ENCODE measurements at regions not wholly inside any gene's neighbourhood (a gene's known extent, or its start where the extent isn't known, plus 50 kb on each side); places are given as distances from the start of the nearest gene placed in this dataset.
"Not testable (repeated sequence)": the region's sequence is repeated elsewhere in the genome, so short reads cannot be mapped to it uniquely, and the experiment has no call there.

DNA sequence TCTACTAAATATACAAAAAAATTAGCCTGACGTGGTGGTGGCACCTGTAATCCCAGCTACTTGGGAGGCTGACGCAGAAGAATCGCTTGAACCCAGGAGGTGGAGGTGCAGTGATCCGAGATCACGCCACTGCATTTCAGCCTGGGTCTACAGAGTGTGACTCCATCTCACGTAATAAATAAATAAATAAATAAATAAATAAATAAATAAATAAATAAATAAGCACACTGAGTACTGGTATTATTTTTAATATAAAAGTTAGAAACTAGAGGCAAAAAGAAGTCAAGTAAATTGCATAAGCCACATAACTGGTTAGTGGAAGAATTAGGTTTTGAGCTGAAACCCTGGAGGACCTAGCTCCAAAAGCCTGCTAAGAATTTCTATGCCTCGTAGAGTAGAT lies 1262.7 kb upstream of the PABPC4L start:
- DNase-seq (ENCODE audit: low read depth in 4 of 4, low spot score in 3 of 4) = no peak

DNA sequence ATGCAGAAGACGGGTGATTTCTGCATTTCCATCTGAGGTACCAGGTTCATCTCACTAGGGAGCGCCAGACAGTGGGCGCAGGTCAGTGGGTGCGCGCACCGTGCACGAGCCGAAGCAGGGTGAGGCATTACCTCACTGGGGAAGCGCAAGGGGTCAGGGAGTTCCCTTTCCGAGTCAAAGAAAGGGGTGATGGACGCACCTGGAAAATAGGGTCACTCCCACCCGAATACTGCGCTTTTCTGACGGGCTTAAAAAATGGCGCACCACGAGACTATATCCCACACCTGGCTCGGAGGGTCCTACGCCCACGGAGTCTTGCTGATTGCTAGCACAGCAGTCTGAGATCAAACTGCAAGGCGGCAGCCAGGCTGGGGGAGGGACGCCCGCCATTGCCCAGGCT lies 1246.0 kb upstream of the PABPC4L start:
- DNase-seq (ENCODE audit: low read depth in 4 of 4, low spot score in 3 of 4) = not testable (repeated sequence)

DNA sequence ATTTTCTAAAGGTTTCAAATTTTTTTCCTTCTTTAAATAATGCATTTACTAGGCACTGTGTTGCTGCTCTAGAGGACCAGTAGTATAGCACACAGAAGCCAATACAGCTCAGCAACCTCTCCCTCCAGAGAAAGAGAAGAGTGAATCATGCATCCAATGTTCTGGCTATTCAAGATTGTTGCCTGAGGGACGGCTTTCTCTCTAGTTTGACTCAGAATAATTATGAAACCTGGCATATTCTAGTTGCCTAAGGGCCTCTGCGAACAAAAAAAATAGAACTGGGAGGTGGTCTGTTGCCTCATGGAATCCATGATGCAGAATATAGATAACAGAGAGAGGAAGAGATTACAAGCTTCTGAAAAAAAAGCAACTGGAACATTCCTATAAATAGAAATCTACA lies 1233.3 kb upstream of the PABPC4L start:
- no peak for DNase-seq (ENCODE audit: low read depth in 4 of 4, low spot score in 3 of 4)

DNA sequence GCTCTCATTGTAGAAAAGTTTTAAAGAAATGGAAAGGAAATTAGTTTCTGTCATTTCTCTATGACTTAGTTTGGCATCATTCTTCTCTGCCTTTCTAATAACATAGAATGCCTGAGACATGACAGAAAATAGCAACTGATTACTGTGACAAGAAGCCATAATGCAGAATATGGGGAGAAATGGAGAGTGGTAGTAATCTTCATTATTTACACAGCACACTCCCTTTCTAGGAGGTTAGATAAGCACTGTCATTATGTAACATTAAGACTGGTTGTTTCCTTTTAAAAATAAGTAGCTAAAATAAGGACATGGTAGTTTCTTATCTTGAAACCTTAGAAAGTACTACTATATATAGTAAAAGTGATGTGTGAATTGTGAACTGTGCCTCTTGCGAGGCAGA lies 1227.9 kb upstream of the PABPC4L start:
- DNase-seq (ENCODE audit: low read depth in 4 of 4, low spot score in 3 of 4) = no peak

DNA sequence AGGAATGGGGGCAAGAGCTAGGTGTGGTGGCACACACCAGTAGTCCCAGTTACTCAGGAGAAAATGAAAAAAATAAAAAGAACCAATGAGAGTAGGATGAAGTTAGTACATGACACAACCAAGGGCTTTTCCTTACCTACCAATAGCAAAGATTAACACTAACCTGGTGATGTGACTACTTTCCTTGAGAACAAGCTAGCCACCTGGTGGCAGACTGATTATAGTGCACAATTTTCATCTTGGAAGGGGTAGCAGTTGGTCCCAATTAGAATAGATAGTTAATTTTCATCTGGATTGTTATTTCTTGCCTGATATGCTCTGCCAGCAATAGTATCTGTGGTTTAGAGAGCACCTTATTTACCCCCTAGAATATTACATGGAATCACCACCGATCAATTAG lies 1216.8 kb upstream of the PABPC4L start:
- no peak for DNase-seq (ENCODE audit: low read depth in 4 of 4, low spot score in 3 of 4)

DNA sequence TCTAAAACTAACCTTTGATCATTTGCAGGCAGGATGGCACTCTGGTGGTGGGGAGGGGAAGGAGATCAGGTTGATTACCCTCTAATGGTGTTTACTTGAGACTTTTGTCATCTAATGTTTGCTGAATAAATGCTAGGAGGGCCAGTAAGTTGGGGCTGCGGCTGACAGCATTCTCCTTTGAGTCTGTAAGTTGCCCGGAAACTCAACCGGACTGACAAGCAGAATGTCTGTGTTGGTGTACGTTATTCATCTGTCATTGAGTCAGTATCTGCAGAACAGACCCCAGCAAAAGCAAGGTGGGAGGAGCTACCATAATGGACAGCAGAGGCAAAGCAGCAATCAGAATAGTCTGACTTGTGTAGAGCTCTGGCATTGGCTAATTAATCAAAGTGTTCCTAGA lies 1210.6 kb upstream of the PABPC4L start:
- DNase-seq (ENCODE audit: low read depth in 4 of 4, low spot score in 3 of 4) = no peak

DNA sequence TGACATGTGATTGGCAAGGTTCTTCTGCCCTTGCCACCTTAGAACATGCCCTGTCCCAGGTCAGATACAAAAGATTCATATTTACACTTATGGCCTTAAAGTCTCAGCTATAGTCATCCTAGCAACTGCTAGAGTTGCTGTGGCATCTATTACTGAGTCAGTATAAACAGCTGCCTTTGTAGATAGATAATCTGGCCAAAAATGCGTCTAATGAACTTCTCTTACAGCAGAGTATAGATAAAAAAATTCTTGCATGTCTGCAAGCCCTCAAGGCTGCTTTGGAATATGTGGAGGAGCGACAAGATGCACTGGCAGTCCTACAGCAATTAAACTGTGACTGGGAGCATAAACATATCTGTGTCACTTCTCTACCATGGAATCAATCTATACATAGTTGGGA lies 1209.7 kb upstream of the PABPC4L start:
- DNase-seq (ENCODE audit: low read depth in 4 of 4, low spot score in 3 of 4) = no peak

DNA sequence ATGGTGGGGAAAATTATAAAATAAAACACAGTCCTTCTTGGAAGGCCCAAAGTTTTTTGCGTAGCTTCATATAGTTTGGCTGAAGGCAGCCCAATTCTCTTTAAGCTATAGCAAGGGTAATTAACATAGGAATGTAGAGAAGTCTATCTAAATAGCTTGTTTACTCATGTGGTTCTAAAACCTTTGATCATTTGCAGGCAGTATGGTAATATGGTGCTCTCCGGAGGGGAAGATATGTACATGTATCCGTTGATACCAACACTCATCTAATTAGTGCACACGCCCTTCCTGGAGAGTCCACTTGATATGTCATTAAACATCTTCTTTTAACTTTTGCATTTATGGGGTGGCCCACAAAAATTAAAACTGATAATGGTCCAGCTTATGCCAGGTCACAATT lies 1207.7 kb upstream of the PABPC4L start:
- DNase-seq (ENCODE audit: low read depth in 4 of 4, low spot score in 3 of 4) = not testable (repeated sequence)

DNA sequence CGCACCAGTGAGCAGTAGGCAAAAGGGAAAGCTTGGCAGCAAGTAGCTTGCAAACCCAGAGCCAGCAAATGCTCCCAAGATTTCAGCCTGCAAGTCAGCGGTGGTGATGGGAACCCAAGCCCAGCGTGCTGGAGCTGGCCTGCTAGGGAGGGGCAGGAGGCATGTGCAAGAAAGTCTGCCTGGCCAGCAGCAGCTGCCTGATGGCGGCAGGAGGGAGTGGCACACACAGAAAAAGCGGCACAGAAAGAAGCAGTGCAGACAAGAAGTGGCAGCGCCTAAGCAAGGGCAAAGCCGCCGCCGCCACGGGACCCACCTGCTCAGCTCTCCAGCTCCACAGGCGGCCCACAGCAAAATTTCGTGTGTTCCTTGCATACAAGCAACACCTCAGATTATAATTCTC lies 1206.5 kb upstream of the PABPC4L start:
- no peak for DNase-seq (ENCODE audit: low read depth in 4 of 4, low spot score in 3 of 4)

DNA sequence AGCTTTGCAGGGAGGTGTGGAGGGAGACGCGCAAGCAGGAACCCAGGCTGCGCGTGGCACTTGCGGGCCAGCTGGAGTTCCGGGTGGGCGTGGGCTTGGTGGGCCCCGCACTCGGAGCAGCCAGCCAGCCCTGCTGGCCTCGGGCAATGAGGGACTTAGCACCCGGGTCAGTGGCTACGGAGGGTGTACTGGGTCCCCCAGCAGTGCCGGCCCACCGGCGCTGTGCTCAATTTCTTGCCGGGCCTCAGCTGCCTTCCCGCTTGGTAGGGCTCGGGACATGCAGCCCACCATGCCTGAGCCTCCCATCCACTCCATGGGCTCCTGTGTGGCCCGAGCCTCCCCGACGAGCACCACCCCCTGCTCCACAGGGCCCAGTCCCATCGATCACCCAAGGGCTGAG lies 1205.0 kb upstream of the PABPC4L start:
- DNase-seq (ENCODE audit: low read depth in 4 of 4, low spot score in 3 of 4) = not testable (repeated sequence)

DNA sequence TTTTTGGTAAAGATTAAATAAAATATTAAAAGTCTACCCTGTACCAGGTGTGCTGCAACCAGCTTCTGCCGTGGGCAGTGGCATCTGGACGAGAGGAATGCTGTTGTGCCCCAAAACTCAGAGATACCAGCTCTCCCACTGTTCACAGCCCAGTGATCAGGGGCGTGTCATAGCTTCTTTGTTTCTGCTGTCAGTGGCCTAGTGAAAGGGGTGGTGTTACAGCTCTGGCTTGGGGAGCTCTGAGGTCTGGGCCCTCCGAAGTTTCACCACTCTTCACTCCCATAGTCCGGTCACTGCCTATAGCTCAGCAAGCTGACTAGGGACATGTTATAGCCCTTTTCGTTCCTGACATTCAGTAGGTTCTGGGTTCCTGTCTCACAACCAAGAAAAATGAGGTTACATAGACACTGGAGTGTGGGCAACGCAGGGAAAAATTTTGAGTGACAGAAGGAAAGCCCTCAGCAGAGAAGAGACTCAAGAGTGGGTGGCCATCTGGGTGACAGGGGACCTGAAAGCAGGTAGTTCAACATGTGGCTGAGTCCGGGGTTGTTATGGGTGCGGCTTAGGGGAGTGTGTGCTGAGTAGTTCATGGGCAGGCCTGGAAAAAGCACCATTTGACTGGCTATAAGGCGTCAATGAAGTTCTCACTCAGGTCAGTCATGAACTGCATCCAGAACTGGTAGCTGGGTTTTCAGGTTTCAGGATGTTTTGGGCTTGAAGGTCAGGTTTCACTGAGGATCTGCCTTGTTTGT lies 1184.4 kb upstream of the PABPC4L start:
- DNase-seq (ENCODE audit: low read depth in 4 of 4, low spot score in 3 of 4) = no peak

DNA sequence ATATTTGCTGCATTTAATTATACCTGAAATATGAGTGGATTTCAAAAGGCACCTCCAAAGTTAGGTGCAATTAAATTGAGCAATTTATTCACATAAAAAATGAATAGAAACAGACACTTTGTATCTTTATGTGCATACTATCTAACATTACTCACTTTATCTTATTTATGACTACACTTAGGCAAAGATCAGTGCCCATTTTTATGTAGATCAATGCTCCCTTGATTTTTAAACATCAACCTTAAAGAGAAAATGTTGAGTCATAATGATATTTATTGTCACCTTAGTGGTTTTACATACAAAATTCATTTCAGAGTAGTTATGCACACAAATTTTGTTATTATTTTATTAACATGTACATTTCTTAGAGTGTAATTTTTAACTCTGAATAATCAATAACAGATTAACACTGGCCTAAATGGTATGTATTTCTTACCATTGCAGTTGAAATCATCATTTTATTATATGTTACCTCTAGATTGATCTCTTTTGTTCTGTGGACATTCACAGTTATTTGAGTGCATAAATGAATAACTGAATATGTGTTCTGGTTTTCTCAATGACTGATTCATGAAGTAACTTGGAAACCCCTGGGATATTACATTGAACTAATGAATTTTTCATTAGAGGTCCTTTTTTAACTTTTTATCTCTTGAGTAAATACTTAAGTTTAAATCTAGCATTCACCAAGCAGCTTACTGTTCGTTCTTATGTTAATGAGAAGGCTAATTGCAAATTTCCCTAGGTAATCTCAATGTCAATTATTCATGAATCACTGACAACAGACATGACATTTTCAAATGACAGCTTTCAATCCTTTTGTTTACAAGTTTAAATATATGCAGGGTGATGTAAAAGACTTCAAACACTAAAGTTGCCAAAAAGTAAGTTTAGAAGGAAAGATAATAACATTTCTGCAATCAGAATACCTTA lies 1182.0 kb upstream of the PABPC4L start:
- no peak for DNase-seq (ENCODE audit: low read depth in 4 of 4, low spot score in 3 of 4)

DNA sequence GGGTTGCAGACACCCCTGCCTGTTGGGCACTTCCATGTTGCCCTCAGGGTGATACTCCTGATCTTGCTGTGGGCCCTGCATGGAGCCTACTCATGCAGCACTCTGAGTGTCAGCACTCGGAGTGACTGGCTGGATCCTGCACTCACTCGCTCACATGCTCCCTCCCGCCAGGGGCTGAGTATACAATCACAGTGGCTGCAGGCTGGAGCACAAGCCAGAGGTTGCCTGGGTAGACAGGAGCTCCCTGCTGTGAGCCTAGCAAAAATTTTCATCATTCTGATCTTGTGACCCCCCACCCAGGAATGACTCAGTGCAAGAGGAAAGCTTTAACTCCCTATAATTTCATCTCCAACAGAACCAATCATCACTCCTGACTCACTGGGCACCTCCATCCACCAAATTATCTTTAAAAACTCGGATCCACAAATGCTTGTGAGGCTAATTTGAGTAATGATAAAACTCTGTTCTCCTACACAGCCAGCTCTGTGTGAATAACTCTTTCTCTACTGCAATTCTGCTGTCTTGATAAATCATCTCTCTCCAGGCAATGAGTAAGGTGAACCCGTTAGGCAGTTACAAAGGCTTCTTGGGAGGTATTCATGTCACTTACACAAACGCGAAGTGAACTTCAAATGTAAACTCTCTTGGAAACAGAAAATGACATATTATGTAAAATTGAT lies 1180.8 kb upstream of the PABPC4L start:
- no peak for DNase-seq (ENCODE audit: low read depth in 4 of 4, low spot score in 3 of 4)

DNA sequence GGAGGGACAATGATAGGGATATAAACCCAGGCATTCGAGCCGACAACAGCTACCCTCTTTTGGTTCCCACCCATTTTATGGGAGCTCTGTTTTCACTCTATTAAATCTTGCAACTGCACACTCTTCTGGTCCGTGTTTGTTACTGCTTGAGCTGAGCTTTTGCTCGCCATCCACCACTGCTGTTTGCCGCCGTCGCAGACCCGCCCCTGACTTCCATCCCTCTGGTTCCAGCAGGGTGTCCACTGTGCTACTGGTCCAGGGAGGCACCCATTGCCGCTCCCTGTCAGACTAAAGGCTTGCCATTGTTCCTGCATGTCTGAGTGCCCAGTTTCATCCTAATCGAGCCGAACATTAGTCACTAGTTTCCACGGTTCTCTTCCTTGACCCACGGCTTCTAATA lies 1170.5 kb upstream of the PABPC4L start:
- no peak for DNase-seq (ENCODE audit: low read depth in 4 of 4, low spot score in 3 of 4)

DNA sequence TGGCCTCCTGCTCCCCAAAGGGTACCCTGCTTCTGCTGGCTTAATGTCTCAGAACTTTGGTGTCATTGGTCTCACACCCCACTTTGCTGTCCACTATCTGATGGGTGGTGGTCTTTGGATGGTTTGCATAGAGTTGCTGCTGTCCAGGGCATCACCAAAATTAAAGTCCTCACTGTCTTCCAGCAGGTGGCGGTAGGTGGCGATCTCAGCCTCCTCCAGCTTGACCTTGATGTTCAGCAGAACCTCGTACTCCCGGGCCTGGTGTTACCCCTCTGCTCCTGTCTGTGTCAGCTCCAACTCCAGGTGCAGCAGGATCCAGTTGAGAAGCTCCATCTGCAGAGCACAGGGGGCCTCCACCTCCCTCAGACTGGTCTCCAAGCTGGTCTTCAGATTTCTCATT lies 1169.5 kb upstream of the PABPC4L start:
- DNase-seq (ENCODE audit: low read depth in 4 of 4, low spot score in 3 of 4) = no peak

DNA sequence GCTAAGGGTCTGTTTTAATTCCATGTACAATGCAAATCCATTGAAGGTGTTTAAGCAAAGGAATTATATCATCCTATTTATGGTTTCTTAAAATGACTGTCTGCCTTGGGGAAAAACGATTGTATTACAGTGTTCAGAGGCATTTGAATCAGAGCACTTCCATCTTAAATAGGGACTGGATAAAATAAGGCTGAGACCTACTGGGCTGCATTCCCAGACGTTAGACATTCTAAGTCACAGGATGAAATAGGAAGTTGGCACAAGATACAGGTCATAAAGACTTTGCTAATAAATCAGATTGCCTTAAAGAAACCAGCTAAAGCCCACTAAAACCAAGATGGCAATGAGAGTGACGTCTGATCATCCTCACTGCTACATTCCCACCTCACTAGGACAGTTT lies 1167.2 kb upstream of the PABPC4L start:
- no peak for DNase-seq (ENCODE audit: low read depth in 4 of 4, low spot score in 3 of 4)

DNA sequence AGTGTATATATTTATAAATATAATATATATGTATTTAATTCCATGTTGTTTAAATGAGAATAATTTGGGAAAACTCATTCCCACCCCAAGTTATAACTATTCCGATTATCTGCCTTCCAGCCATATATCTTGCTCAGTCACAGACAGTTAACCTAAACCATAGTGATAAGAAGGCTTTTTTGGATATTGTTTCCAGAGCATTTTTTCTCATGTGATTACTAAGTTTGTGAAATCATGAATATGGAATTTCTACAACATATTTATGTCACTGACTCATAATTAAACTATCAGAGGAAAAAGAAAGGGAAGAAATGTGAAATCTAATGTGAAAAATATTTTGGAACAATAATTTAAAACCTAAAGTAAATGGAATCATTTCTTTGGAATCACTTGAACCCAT lies 1163.5 kb upstream of the PABPC4L start:
- DNase-seq (ENCODE audit: low read depth in 4 of 4, low spot score in 3 of 4) = no peak

DNA sequence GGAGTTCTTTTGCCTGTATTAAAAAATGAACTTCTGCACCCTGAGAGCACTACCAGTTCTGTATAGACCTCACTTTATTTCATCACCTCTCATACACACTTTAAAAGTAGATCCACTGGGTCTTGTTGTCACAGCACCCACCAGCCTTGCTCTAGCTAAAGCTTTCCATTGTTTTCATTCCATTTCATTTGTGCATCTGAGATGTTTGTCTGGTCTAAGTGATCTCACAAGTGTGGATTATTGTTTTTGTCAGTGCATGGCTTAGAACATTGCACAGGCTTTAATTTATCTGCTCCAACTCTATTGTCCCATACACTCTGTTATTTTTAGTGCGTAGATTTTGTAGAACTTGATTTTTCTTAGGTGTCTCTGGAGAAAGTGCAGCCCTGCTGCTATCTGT lies 1157.5 kb upstream of the PABPC4L start:
- DNase-seq (ENCODE audit: low read depth in 4 of 4, low spot score in 3 of 4) = no peak

DNA sequence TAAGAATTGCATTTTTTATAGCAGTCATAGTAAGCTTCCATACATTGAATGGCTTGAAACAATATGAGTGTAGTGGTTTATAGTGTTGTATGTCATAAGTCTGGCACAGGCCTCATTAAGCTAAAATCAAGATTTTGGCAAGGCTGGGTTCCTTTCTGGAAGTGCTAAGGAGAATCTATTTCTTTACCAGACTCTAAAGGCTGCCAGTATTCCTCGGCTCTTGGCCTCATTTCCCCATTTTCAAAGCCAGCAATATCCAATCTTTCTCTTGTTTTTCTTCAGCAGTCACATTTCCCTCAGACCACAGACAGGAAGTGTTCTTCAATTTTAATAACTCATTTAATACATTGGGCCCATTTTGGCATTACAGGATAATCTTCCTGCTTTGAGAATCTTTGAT lies 1155.5 kb upstream of the PABPC4L start:
- no peak for DNase-seq (ENCODE audit: low read depth in 4 of 4, low spot score in 3 of 4)

DNA sequence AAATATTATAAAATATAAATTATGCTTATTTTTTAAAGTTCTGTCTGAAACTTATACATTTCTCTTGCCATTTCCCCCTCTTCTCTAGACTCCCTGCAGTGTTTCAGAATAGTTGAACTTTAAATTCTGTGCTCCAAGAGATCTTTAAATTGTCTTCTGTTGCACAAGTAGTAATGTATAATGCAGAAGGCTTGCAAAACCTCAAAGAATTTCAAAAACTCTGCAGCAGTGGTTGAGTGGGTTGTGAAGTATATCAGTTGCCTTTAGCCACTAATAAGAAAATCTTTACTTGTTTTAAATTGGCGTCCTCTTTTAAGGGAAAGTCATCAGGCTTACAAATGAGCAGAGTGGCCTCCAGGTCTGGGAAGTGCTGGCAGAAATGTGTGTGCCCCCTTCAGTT lies 1153.3 kb upstream of the PABPC4L start:
- no peak for DNase-seq (ENCODE audit: low read depth in 4 of 4, low spot score in 3 of 4)

DNA sequence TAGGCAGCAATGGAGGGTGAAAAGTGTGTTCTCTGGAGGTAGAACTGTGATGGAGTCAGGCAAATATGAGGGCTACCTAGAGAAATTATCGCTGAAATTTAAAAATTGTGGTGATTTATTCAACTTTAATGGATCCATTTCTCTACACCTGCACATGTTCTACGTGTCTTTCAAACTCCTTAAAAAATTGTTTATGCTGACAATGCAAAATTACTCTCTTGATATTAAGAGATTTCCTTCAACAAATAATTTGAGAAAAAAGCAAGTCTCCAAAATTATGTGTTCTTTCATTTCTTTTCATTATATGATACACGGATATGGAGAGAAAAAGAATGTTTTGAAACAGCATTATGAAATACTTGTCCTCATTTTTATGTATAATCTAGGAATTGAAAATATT lies 1151.4 kb upstream of the PABPC4L start:
- no peak for DNase-seq (ENCODE audit: low read depth in 4 of 4, low spot score in 3 of 4)

All from right renal pelvis (tissue), 4 donors.